Hypothalamus (tissue), 51 donors: ENCODE measurements at regions not wholly inside any gene's neighbourhood (a gene's known extent, or its start where the extent isn't known, plus 50 kb on each side); places are given as distances from the start of the nearest gene placed in this dataset.
A peak's percentile ranks its signal among the peaks of the same experiment; 100 is the strongest.
"Not testable (repeated sequence)": the region's sequence is repeated elsewhere in the genome, so short reads cannot be mapped to it uniquely, and the experiment has no call there.

Experiments
- DNase-seq, 51 donors: peaks; one replicate each; lab custom pipeline; 2025; lab: John Stamatoyannopoulos, UW

DNA sequence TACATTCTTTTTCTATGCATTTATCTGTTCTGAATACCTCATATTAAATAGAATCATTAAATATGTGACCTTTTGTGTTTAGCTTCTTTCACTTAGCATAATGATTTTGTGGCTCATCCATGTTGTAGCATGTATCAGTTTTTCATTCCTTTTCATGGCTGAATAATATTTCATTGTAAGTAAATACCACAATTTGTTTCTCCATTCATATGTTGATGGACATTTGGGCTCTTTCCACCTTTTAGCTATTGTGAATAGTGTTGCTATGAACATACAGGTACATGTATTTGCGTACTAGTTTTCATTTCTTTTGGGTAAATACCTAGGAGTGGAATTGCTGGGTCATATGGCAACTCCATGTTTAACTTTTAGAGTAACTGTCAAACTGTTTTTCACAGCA is 85.1 kb downstream of the GNL3L start:
- no peak for DNase-seq

DNA sequence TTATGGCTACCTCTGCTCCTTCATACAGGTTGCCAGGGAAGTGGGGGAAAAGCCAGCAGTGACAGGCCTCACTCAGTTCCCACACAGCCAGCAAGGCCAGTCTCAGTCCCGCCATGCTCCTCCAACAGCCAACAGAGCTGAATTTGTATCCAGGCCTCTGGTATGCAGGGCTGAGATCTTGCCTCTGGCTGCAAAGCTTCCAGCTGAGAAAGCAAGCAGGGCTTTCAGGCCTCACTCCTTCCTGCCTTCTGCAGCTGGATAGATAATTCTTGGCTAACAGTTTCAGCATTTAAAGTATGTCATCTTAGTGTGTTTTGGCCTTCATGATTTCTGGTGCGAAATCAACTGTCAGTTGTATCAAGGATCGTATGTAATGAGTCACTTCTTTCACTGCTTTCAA is 103.6 kb downstream of the GNL3L start:
- no peak for DNase-seq

DNA sequence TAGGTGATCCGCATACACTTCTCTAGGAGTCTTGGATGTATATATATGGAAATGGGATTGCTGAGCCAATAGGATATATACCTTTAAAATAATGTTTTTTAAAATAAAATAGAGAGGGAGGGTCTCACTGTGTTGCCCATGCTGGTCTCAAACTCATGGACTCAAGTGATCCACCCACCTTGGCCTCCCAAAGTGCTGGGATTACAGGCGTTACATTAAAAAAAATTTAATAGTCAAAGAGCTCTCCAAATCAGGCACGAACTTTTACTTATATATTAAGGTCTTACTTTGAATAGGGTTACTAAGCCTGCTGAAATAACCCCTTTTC is 109.0 kb downstream of the GNL3L start:
- no peak for DNase-seq

- peak; percentile 19 to 95 (median 78) for DNase-seq
Observed at GRCh38 chrX:54639346-54640102, 109.5 kb downstream of the GNL3L start.

DNA sequence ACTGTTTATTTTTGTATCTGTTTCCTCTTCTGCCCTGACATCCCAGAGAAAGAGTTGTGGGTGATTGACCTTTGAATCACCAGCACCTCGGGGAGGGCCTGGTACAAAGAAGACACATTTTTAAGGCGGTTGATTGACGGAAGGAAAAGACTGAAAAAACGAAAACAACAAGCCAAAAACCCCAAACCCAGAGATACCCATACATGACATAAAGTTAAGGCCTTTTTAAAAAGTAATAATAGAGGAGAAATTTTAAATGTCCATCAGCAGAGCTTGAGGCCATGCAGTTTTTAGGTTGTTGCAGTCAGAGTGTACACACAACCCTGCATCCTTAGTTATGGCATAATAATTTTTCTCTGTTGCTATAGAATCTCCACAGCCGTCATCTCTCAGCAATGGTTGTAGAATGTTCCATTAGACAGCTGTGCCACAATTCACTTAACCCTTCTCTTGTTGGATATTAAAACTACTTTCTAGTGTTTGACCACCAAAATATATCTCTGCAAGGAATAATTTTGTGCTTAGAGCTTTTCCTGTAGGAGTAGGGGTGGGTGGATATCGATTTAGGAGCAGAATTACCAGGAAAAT is 110.2 kb downstream of the GNL3L start:
- DNase-seq: no peak

GRCh38 chrX:54640736-54641135 is 110.7 kb downstream of the GNL3L start:
- peak in 2 of 51 donors; percentile 0 for DNase-seq

DNA sequence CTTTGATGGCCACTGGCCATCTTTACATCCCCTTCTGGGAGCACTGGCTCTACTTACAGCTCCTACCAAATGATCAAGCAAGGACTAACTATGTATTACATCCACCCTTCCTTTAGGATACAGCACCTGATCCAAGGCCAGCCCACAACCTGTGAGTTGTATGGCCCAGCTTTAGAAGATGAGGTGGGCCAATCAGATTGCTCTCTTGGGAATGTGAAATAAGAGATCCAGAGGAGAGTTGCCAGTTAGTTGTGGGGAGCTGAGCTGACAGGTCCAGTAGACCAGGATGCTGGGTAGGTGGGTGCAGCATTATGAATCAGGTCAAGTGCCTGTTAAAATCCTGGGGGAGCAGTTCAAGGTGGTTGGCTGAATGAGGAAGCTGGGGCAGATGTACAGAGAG is 111.5 kb downstream of the GNL3L start:
- DNase-seq: no peak

DNA sequence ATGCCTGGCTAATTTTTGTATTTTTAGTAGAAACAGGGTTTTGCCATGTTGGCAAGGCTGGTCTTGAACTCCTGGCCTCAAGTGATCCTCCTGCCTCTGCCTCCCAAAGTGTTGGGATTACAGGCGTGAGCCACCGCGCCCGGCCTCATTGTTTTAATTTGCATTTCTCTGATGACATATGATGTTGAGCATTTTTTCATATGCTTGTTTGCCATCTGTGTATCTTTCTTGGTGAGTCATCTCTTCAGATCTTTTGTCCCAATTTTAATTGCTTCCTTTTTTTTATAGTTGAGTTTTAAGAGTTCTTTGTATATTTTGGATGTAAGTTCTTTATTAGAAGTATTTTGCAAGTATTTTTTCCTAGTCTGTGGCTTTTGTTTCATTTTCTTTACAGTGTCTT is 117.6 kb downstream of the GNL3L start:
- DNase-seq: not testable (repeated sequence)

GRCh38 chrX:54659547-54659946 is 129.5 kb downstream of the GNL3L start:
- DNase-seq: no peak

DNA sequence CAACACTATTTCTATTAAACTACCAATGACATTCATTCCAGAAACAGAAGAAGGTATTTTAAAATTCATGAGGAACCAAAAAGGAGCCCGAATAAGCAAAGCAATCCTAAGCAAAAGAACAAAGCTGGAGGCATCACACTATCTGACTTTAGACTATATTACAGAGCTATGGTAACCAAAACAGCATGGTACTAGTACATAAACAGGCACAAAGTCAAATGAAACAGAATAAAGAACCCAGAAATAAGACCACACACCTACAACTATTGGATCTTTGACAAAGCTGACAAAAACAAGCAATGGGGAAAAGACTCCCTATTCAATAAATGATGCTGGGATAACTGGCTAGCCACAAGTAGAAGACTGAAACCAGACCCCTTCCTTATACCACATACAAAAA is 122.3 kb downstream of the ITIH6 start:
- DNase-seq: no peak

DNA sequence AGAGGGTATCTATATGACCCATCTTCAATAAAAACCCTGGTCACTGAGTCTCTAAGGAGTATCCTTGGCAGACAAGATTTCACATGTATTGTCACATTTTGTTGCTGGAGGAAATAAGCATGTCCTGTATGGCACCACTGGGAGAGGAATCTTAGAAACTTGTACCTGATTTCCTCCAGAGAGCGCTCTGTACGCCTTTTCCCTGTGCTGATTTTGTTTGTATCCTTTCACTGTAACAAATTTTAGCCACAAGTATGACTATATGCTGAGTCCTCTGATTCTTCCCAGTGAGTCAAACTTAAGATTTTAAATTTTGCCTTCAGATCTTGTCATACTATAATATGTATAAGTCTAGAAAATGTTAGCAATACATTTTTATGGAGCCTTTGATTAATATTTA is 102.8 kb downstream of the ITIH6 start:
- DNase-seq: no peak

DNA sequence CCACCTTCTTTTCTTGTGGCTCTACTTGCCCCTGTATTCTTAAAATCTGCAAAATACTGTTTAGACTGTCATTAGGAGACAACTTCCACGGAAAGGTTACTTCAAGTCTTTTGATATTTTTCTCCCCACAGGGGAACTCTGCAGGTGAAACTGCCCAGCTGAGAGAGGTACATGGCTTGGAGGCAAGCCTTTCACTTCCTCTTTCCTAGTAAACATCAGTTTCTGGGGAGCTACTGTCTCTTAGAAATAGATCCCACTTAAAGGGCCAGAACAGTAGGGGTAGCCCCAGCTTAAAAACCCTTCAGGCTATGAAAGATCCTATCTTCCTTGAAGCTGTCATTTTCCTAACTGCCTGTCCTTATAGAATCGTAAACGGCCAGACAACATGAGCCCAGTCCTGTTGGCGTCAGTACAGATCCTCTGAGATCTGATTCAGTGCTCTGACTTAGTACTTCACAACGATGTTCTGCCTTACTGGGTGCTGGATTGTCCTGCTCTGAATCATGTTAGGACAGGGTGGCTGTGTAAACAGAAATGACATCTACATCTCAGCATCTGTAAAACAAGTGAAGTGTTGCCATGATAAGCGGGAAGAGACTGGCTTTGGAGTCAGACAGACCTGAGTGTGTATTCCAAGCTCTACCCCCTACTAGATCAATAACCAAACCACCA is 102.1 kb downstream of the ITIH6 start:
- DNase-seq: no peak
